SK-N-SH (cell line): ENCODE measurements at regions not wholly inside any gene's neighbourhood (a gene's known extent, or its start where the extent isn't known, plus 50 kb on each side); places are given as distances from the start of the nearest gene placed in this dataset.
"Not testable (repeated sequence)": the region's sequence is repeated elsewhere in the genome, so short reads cannot be mapped to it uniquely, and the experiment has no call there.

ENCODE experiments used
- CTCF ChIA-PET: fragments of 300-600, 350-600 bp; formaldehyde crosslinking; extraction: SDS; loops from one replicate; lab custom pipeline; 2021; lab: Yijun Ruan, JAX
- POLR2A ChIA-PET: fragments of 350-600 bp; sonication (Branson Sonifier 250); formaldehyde crosslinking; extraction: SDS; loops from one replicate; lab custom pipeline; 2020; ENCODE audit warnings: antibody characterized with exemption, inconsistent platforms; lab: Yijun Ruan, JAX
- DNase-seq: peaks from one replicate; pipeline ENCODE4 v3.0.0; 2012
- H2AFZ ChIP-seq: fragments of 200-600 bp; sonication (generic); 2 replicates; pipeline ENCODE4 v1.8.1; 2016; ENCODE audit warnings: antibody characterized with exemption, mild to moderate bottlenecking, low read depth
- H3F3A ChIP-seq: fragments of 200-600 bp; sonication (generic); replicated peaks from 2 replicates; pipeline ENCODE3; 2016; ENCODE audit warnings: antibody characterized with exemption, mild to moderate bottlenecking; ENCODE audit not compliant: insufficient read depth
- H3K27ac ChIP-seq, 2 experiments: fragments of 200-500 bp in 1 of 2; fragments of 200-600 bp in 1 of 2; sonication (Bioruptor generic) in 1 of 2; sonication (generic), shearing (Covaris generic) in 1 of 2; 2 replicates each; pipeline versions ENCODE4 v1.5.1 to v1.6.1; 2014 to 2016; ENCODE audit warnings: low read depth in 2 of 2, inconsistent platforms in 1 of 2, low read length in 1 of 2, mild to moderate bottlenecking in 1 of 2, mixed read lengths in 1 of 2
- H3K27me3 ChIP-seq: fragments of 200-600 bp; sonication (generic), shearing (Covaris generic); 2 replicates; pipeline ENCODE4 v1.6.1; 2016; ENCODE audit warnings: mixed run types; ENCODE audit not compliant: insufficient read depth
- H3K36me3 ChIP-seq, 2 experiments: fragments of 200-500 bp in 1 of 2; fragments of 200-600 bp in 1 of 2; sonication (Bioruptor generic) in 1 of 2; sonication (generic) in 1 of 2; replicated peaks in 1 of 2; 2 replicates each; pipeline versions ENCODE3 to v1.5.1; 2014 to 2016; ENCODE audit warnings: low read length in 1 of 2, mild to moderate bottlenecking in 1 of 2; ENCODE audit not compliant: insufficient read depth in 2 of 2, control insufficient read depth in 1 of 2
- H3K4me1 ChIP-seq, 2 experiments: fragments of 200-500 bp in 1 of 2; fragments of 200-600 bp in 1 of 2; sonication (Bioruptor generic) in 1 of 2; sonication (generic), shearing (Covaris generic) in 1 of 2; 2 replicates each; pipeline versions ENCODE4 v1.5.1 to v1.6.1; 2014 to 2016; ENCODE audit warnings: low read depth in 1 of 2, low read length in 1 of 2, mixed run types in 1 of 2; ENCODE audit not compliant: insufficient read depth in 2 of 2, control insufficient read depth in 1 of 2
- H3K4me2 ChIP-seq: fragments of 200-600 bp; sonication (generic), shearing (Covaris generic); 2 replicates; pipeline ENCODE4 v1.6.1; 2017; ENCODE audit warnings: mixed run types
- H3K4me3 ChIP-seq, 2 experiments: fragments of 200-500 bp in 1 of 2; fragments of 200-600 bp in 1 of 2; sonication (Bioruptor generic) in 1 of 2; sonication (generic), shearing (Covaris generic) in 1 of 2; 2 replicates each; pipeline versions ENCODE4 v1.5.1 to v1.8.1; 2014 to 2016; ENCODE audit warnings: low read depth in 2 of 2, inconsistent platforms in 1 of 2, low read length in 1 of 2, mild to moderate bottlenecking in 1 of 2, mixed read lengths in 1 of 2, moderate library complexity in 1 of 2
- H3K79me2 ChIP-seq: fragments of 200-600 bp; sonication (generic); 2 replicates; pipeline ENCODE4 v1.8.1; 2017; ENCODE audit warnings: mild to moderate bottlenecking; ENCODE audit not compliant: insufficient read depth
- H3K9ac ChIP-seq: fragments of 200-600 bp; sonication (generic); 2 replicates; pipeline ENCODE4 v1.6.1; 2017; ENCODE audit warnings: mixed run types
- H3K9me2 ChIP-seq: fragments of 200-600 bp; sonication (generic); 2 replicates; pipeline ENCODE4 v1.6.1; 2017; ENCODE audit warnings: mixed run types
- H3K9me3 ChIP-seq: fragments of 200-600 bp; sonication (generic); 2 replicates; pipeline ENCODE4 v1.6.1; 2017; ENCODE audit warnings: mixed run types, mild to moderate bottlenecking, moderate library complexity
- H4K20me1 ChIP-seq: fragments of 200-600 bp; sonication (generic); 2 replicates; pipeline ENCODE4 v1.6.1; 2017; ENCODE audit warnings: mild to moderate bottlenecking, mixed run types; ENCODE audit not compliant: insufficient read depth
- CHD2 ChIP-seq: fragments of 150-350 bp; IDR thresholded peaks from 2 replicates; pipeline ENCODE4 v1.6.1; 2018; ENCODE audit warnings: low read length; ENCODE audit not compliant: partially characterized antibody
- ELF1 ChIP-seq: IDR thresholded peaks from 2 replicates; pipeline ENCODE4 v1.4.0; 2012
- FOXJ3 ChIP-seq: sonication (generic); formaldehyde crosslinking; IDR thresholded peaks from 2 replicates; pipeline ENCODE4 v1.5.1; 2020; ENCODE audit warnings: mild to moderate bottlenecking, missing genetic modification reagents
- GABPA ChIP-seq: IDR thresholded peaks from 2 replicates; pipeline ENCODE4 v1.4.0; 2012; ENCODE audit warnings: low read depth, mild to moderate bottlenecking
- GATA2 ChIP-seq: sonication (generic); formaldehyde crosslinking; IDR thresholded peaks from 2 replicates; pipeline ENCODE4 v1.5.0; 2020; ENCODE audit warnings: mild to moderate bottlenecking, missing genetic modification reagents
- JUND ChIP-seq: IDR thresholded peaks from 2 replicates; pipeline ENCODE4 v1.4.0; 2012
- MEF2A ChIP-seq: IDR thresholded peaks from 2 replicates; pipeline ENCODE4 v1.4.0; 2012; ENCODE audit warnings: low read depth, borderline replicate concordance
- MXI1 ChIP-seq: IDR thresholded peaks from 2 replicates; pipeline ENCODE4 v1.6.1; 2012; ENCODE audit warnings: mild to moderate bottlenecking, low read depth, low read length, improper control_type of control experiment
- NFIC ChIP-seq: IDR thresholded peaks from 2 replicates; pipeline ENCODE4 v1.4.0; 2012; ENCODE audit warnings: borderline replicate concordance
- PBX3 ChIP-seq: IDR thresholded peaks from 2 replicates; pipeline ENCODE4; 2012
- POLR2AphosphoS5 ChIP-seq: IDR thresholded peaks from 2 replicates; pipeline ENCODE4 v1.6.1; 2012; ENCODE audit warnings: low read depth, low read length
- RCOR1 ChIP-seq: fragments of 150-350 bp; IDR thresholded peaks from 2 replicates; pipeline ENCODE4 v1.6.1; 2017; ENCODE audit warnings: antibody characterized with exemption, low read length
- RFX5 ChIP-seq: IDR thresholded peaks from 2 replicates; pipeline ENCODE4 v1.6.1; 2012; ENCODE audit warnings: mild to moderate bottlenecking, improper control_type of control experiment, low read length
- RXRA ChIP-seq: IDR thresholded peaks from 2 replicates; pipeline ENCODE4 v1.4.0; 2012; ENCODE audit warnings: low read depth, mild to moderate bottlenecking, borderline replicate concordance
- SMC3 ChIP-seq: IDR thresholded peaks from 2 replicates; pipeline ENCODE4 v1.6.1; 2012; ENCODE audit warnings: low read depth, low read length, improper control_type of control experiment
- TCF12 ChIP-seq: IDR thresholded peaks from 2 replicates; pipeline ENCODE4 v1.4.0; 2012
- TEAD4 ChIP-seq: IDR thresholded peaks from 2 replicates; pipeline ENCODE4 v1.4.0; 2012; ENCODE audit warnings: mild to moderate bottlenecking, borderline replicate concordance; ENCODE audit not compliant: insufficient read depth
- USF1 ChIP-seq: IDR thresholded peaks from 2 replicates; pipeline ENCODE4 v1.4.0; 2012; ENCODE audit warnings: low read depth, borderline replicate concordance
- YY1 ChIP-seq: IDR thresholded peaks from 2 replicates; pipeline ENCODE4 v1.4.0; 2012; ENCODE audit warnings: low read depth, mild to moderate bottlenecking
- WGBS: methylation state at CpG from one replicate; pipeline ENCODE4 v1.1.6; 2017; ENCODE audit warnings: low lambda C conversion rate; 5-methylcytosine and 5-hydroxymethylcytosine counted together
- TF ChIP-seq, protein P1 (sequence below): IDR thresholded peaks from 2 replicates; pipeline ENCODE4 v1.6.1; 2012; ENCODE audit warnings: mild to moderate bottlenecking, low read depth, low read length, moderate library complexity

DNA sequence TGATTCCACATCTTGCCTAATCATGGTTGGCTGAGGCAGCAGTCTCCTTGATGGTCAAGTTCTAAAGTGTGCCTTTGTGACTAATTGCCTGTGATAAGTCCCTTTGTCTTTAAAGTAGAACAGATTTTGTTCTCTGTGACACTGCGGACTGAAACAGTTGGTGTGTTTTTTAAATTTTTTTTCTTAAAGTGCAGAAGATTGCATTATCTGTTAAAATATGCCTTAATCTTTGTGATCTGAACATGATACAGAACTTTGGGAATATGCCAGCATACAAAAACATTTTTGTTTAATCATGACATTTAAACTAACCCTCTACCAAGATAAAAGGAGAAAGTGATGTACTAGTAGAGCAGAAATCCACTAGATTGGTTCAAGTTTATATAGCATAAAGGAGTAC is 1260.6 kb upstream of the ADGRL2 start (continued):
- TF ChIP-seq USF1: no peak
- TF ChIP-seq, all 33 proteins: peak for 4

GRCh38 chr1:80539298-80539697 is 1261.4 kb upstream of the ADGRL2 start:
- DNase-seq, H3K4me2 ChIP-seq, H3K27ac ChIP-seq, H3K36me3 ChIP-seq, H3K9me2 ChIP-seq, H2AFZ ChIP-seq, H3K4me3 ChIP-seq, H3K79me2 ChIP-seq, H4K20me1 ChIP-seq, H3K9ac ChIP-seq, H3K9me3 ChIP-seq, H3K27me3 ChIP-seq, H3F3A ChIP-seq, POLR2A ChIA-PET: not testable (repeated sequence)
- 89% methylated on average over 8 of the region's 8 CpGs for WGBS
- CTCF ChIA-PET: interaction anchor here (0.7 kb wide), 1 partner anchor 1675 kb away, joined by 3 read pairs; no protein-coding TSS in a partner anchor
- H3K4me1 ChIP-seq: peaks cover 0 to 12% of the 10 kb centered on the region in 2 experiments; a peak in 2 of 4 replicates

- Histone ChIP-seq H3K36me3 (no peaks in the 10 kb centered on the region), H3K9me2 (no peaks in the 10 kb centered on the region), H3K4me2 (no peak overlapping the region), H2AFZ (no peak overlapping the region), H3F3A (no peaks in the 10 kb centered on the region), H3K4me1 (peaks cover 3 to 12% of the 10 kb centered on the region in 2 experiments; a peak in 3 of 4 replicates), H3K4me3 (no peak overlapping the region)
- DNase-seq: no peak
- TF ChIP-seq SMC3: no peak
- no peak for TF ChIP-seq CHD2
- TF ChIP-seq, protein P1, sequence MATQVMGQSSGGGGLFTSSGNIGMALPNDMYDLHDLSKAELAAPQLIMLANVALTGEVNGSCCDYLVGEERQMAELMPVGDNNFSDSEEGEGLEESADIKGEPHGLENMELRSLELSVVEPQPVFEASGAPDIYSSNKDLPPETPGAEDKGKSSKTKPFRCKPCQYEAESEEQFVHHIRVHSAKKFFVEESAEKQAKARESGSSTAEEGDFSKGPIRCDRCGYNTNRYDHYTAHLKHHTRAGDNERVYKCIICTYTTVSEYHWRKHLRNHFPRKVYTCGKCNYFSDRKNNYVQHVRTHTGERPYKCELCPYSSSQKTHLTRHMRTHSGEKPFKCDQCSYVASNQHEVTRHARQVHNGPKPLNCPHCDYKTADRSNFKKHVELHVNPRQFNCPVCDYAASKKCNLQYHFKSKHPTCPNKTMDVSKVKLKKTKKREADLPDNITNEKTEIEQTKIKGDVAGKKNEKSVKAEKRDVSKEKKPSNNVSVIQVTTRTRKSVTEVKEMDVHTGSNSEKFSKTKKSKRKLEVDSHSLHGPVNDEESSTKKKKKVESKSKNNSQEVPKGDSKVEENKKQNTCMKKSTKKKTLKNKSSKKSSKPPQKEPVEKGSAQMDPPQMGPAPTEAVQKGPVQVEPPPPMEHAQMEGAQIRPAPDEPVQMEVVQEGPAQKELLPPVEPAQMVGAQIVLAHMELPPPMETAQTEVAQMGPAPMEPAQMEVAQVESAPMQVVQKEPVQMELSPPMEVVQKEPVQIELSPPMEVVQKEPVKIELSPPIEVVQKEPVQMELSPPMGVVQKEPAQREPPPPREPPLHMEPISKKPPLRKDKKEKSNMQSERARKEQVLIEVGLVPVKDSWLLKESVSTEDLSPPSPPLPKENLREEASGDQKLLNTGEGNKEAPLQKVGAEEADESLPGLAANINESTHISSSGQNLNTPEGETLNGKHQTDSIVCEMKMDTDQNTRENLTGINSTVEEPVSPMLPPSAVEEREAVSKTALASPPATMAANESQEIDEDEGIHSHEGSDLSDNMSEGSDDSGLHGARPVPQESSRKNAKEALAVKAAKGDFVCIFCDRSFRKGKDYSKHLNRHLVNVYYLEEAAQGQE: no peak
- TF ChIP-seq ELF1: no peak
- no peak for TF ChIP-seq TEAD4
- TF ChIP-seq RFX5: no peak
- no peak for TF ChIP-seq JUND
- no peak for TF ChIP-seq USF1
- no peak for TF ChIP-seq MXI1
- TF ChIP-seq PBX3: no peak
- no peak for TF ChIP-seq RCOR1
- no peak for TF ChIP-seq POLR2AphosphoS5
- TF ChIP-seq RXRA: no peak
- no peak for TF ChIP-seq FOXJ3 (CRISPR knock-in tag)
- TF ChIP-seq MEF2A: no peak
- TF ChIP-seq GABPA: no peak
- no peak for TF ChIP-seq GATA2 (CRISPR knock-in tag)
- TF ChIP-seq TCF12: no peak
- TF ChIP-seq YY1: no peak
- TF ChIP-seq NFIC: no peak
- TF ChIP-seq, all 33 proteins: peak for 0
- Histone ChIP-seq H3K79me2 (no peaks in the 10 kb centered on the region), H3K27ac (no peak overlapping the region), H4K20me1 (no peaks in the 10 kb centered on the region), H3K9me3 (no peaks in the 10 kb centered on the region), H3K9ac (no peak overlapping the region), H3K27me3 (no peaks in the 10 kb centered on the region)
- ChIA-PET CTCF (no interaction called here), POLR2A (no interaction called here)
- 62% methylated on average over 4 of the region's 4 CpGs for WGBS
Observed at GRCh38 chr1:80536461-80536860, 1264.3 kb upstream of the ADGRL2 start.
